Astrocyte of the cerebellum (primary cell): ENCODE measurements at regions not wholly inside any gene's neighbourhood (a gene's known extent, or its start where the extent isn't known, plus 50 kb on each side); places are given as distances from the start of the nearest gene placed in this dataset.

Experiments
- DNase-seq: peaks from one replicate; pipeline ENCODE4 v3.0.0-alpha.2; 2011; ENCODE audit warnings: low read depth
- H3K4me3 ChIP-seq: 2 replicates; pipeline ENCODE4 v1.5.1; 2011; ENCODE audit warnings: mild to moderate bottlenecking, low read depth, low read length, moderate library complexity
- CTCF ChIP-seq: IDR thresholded peaks from 2 replicates; pipeline ENCODE4 v1.5.1; 2012; ENCODE audit warnings: low read length, low read depth, moderate library complexity, mild to moderate bottlenecking; ENCODE audit errors: missing control alignments
- in situ Hi-C: cut with HindIII; loops from 2 replicates; pipeline ENCODE4 v1.10.0; 2017; ENCODE audit warnings: low sequenced_read_pairs

- no peak for TF ChIP-seq CTCF
- no peak for DNase-seq
- in situ Hi-C loops: no loop called here
- no peak overlapping the region for H3K4me3 ChIP-seq
These were observed 185.5 kb downstream of the TRIM29 start for GRCh38 chr11:119952441-119952840.

DNA sequence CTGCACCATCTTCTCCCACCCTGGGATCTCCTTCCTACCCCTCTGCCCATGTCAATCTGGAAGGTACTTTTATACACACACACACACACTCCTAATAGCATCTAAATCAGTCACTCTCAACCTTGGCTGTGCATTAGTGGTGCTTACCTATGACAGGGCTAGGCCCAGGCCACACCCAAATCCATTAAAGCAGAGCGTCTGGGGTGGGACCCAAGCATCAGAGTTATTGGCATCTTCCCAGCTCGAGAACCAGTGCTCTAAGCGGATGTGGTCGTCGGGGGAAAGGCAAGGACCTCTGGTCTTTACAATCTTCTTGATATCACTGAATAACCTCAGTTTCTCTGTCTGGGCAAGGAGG is 194.6 kb downstream of the TRIM29 start:
- no peak for DNase-seq
- in situ Hi-C loops: no loop called here
- no peak for TF ChIP-seq CTCF
- H3K4me3 ChIP-seq: no peak overlapping the region

GRCh38 chr11:119942583-119943297 is 195.2 kb downstream of the TRIM29 start:
- DNase-seq: no peak
- H3K4me3 ChIP-seq: no peak overlapping the region
- no peak for TF ChIP-seq CTCF
- in situ Hi-C loops: no loop called here

DNA sequence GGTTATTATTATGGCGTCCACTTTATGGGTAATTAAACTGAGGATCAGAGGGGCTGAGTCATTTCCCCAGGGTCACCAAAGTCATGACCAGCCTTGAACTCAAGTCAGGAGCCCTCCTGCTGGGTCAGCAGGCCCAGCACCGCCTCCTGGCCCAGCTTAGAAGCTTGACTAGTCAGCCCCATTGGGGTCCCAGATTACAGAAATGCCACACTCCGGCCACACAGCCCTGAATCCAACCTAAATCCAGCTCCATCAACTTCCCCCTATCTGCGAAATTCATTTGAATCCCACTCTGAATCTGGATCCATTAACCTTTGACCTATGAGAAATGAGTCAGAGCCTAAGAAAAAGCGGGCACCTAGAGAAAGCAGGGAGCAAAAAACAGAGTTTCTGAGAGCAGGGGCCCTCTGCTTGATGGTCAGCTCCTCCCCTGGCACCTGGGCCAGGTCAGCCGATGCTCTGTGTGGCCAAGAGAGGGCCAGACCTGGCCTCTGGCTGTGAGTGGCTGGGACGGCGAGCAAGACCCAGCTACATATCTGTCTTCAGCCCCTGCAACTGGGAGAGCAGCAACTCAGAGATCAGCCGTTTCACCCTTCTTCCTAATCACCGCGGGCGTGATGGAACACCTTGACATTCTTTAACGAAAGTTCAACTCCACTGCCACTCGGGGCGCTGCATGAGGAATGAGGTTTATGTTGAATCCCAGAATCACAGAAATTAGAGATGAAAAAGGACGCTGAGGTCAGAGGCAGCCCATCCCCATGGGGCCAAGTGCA is 196.1 kb downstream of the TRIM29 start:
- no peak for TF ChIP-seq CTCF
- in situ Hi-C loops: no loop called here
- no peak for DNase-seq
- no peak overlapping the region for H3K4me3 ChIP-seq

DNA sequence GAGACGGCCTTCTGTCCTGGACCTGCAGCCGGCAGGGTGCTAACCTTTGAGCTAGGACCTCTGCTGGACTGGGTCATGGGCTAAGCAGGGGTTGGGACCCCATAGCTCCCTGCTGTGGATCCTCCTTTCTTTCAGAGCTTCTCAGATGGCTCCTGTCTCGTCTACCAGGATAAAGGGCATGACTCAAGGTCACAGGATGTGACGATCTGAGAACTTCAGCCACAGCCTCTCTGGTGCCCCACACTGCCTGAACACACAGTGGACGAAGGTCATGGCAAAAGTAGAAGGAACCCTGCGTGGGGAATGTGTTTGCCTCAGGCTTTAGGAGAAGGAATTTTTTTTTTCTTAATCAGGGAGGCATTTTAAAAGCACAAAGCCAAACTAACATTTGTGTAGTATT is 196.7 kb downstream of the TRIM29 start:
- in situ Hi-C loops: no loop called here
- no peak overlapping the region for H3K4me3 ChIP-seq
- DNase-seq: no peak
- TF ChIP-seq CTCF: no peak

DNA sequence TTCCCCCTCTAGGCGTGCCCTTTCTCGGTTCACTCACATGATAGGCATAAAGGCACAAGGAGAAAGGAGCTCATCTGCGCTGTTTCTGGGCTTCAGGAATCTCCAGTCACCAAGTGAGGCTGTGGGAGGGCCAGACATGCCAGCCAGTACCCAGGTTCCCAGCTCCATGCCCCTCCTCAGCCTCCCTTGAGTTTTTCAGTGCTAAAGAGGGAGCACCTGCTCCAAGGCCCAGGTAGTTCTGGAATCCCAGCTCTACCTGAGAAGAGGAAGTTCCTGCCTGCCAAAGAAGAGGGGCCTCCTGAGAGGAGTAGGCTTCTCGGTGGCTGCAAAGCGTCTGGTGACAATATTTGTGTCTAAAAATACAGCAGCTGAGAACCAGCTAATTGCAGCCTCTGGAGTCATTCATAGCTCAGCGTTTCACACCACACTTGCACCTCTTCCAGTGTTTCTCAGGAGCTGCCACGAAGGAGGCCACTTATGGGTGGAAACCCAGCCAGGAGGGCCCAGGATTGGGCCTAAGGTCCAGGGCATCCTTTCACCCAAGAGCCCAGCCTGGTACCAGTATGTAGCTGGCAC is 197.4 kb downstream of the TRIM29 start:
- no peak overlapping the region for H3K4me3 ChIP-seq
- no peak for TF ChIP-seq CTCF
- DNase-seq: no peak
- in situ Hi-C loops: no loop called here
